H9 (cell line): ENCODE measurements at regions not wholly inside any gene's neighbourhood (a gene's known extent, or its start where the extent isn't known, plus 50 kb on each side); places are given as distances from the start of the nearest gene placed in this dataset.

ENCODE experiments used
- DNase-seq: peaks from one replicate; pipeline ENCODE4 v3.0.0-alpha.2; 2017
- H2AFZ ChIP-seq: one replicate; pipeline ENCODE4 v1.6.1; 2013; ENCODE audit warnings: mild to moderate bottlenecking, low read length, control low read depth, moderate library complexity
- H2AK5ac ChIP-seq: 2 replicates; pipeline ENCODE4 v1.6.1; 2013; ENCODE audit warnings: low read length, control low read depth, mixed read lengths; ENCODE audit not compliant: insufficient read length
- H2BK120ac ChIP-seq: one replicate; pipeline ENCODE4 v1.6.1; 2013; ENCODE audit warnings: low read depth, mild to moderate bottlenecking, low read length, control low read depth, inconsistent platforms; ENCODE audit not compliant: poor library complexity, severe bottlenecking
- H2BK12ac ChIP-seq: 2 replicates; pipeline ENCODE4 v1.6.1; 2013; ENCODE audit warnings: low read length, control low read depth, mixed read lengths, low read depth; ENCODE audit not compliant: insufficient read length
- H2BK15ac ChIP-seq: 2 replicates; pipeline ENCODE4 v1.6.1; 2013; ENCODE audit warnings: low read depth, low read length, control low read depth
- H2BK20ac ChIP-seq: one replicate; pipeline ENCODE4 v1.6.1; 2013; ENCODE audit warnings: low read depth, mild to moderate bottlenecking, low read length, control low read depth, inconsistent platforms; ENCODE audit not compliant: poor library complexity, severe bottlenecking
- H2BK5ac ChIP-seq: 2 replicates; pipeline ENCODE4 v1.6.1; 2013; ENCODE audit warnings: low read length, control low read depth, mixed read lengths; ENCODE audit not compliant: insufficient read length
- H3K14ac ChIP-seq: 2 replicates; pipeline ENCODE4 v1.6.1; 2013; ENCODE audit warnings: low read length, control low read depth; ENCODE audit not compliant: insufficient read depth
- H3K18ac ChIP-seq: 2 replicates; pipeline ENCODE4 v1.6.1; 2013; ENCODE audit warnings: low read depth, mild to moderate bottlenecking, mixed read lengths, low read length, control low read depth; ENCODE audit not compliant: insufficient read length
- H3K23ac ChIP-seq: 2 replicates; pipeline ENCODE4 v1.6.1; 2013; ENCODE audit warnings: low read length, control low read depth, mixed read lengths, low read depth; ENCODE audit not compliant: insufficient read length
- H3K23me2 ChIP-seq: 2 replicates; pipeline ENCODE4 v1.6.1; 2013; ENCODE audit warnings: low read depth, mild to moderate bottlenecking, mixed read lengths, low read length, control low read depth; ENCODE audit not compliant: insufficient read length, poor library complexity, severe bottlenecking
- H3K27ac ChIP-seq: 2 replicates; pipeline ENCODE4 v1.5.1; 2013; ENCODE audit warnings: low read length, control low read depth, mixed read lengths, low read depth; ENCODE audit not compliant: insufficient read length
- H3K27me3 ChIP-seq: 2 replicates; pipeline ENCODE4 v1.6.1; 2013; ENCODE audit warnings: low read length, control low read depth, inconsistent platforms; ENCODE audit not compliant: insufficient read depth
- H3K4ac ChIP-seq: 2 replicates; pipeline ENCODE4 v1.6.1; 2013; ENCODE audit warnings: low read depth, mild to moderate bottlenecking, control low read depth, inconsistent platforms, low read length, moderate library complexity
- H3K4me1 ChIP-seq: 2 replicates; pipeline ENCODE4 v1.6.1; 2013; ENCODE audit warnings: low read length, control low read depth, inconsistent platforms; ENCODE audit not compliant: insufficient read depth
- H3K4me2 ChIP-seq: 2 replicates; pipeline ENCODE4 v1.6.1; 2013; ENCODE audit warnings: low read length, control low read depth, mixed read lengths; ENCODE audit not compliant: insufficient read length, insufficient read depth
- H3K56ac ChIP-seq: 2 replicates; pipeline ENCODE4 v1.6.1; 2013; ENCODE audit warnings: low read depth, mild to moderate bottlenecking, mixed read lengths, low read length, control low read depth; ENCODE audit not compliant: insufficient read length
- H3K79me1 ChIP-seq: 2 replicates; pipeline ENCODE4 v1.6.1; 2013; ENCODE audit warnings: low read depth, mild to moderate bottlenecking, moderate library complexity, low read length, control low read depth, inconsistent platforms; ENCODE audit not compliant: insufficient read depth, poor library complexity, severe bottlenecking
- H3K79me2 ChIP-seq: 2 replicates; pipeline ENCODE4 v1.6.1; 2013; ENCODE audit warnings: low read length, control low read depth, inconsistent platforms; ENCODE audit not compliant: insufficient read depth
- H3K9ac ChIP-seq: 2 replicates; pipeline ENCODE4 v1.6.1; 2013; ENCODE audit warnings: low read length, control low read depth, mixed read lengths; ENCODE audit not compliant: insufficient read length; ENCODE audit errors: extremely low read depth
- H3K9me3 ChIP-seq: one replicate; pipeline ENCODE4 v1.6.1; 2013; ENCODE audit warnings: low read depth, low read length, inconsistent platforms; ENCODE audit not compliant: control insufficient read depth
- H3T11ph ChIP-seq: one replicate; pipeline ENCODE4 v1.6.1; 2013; ENCODE audit warnings: mild to moderate bottlenecking, low read length, control low read depth, inconsistent platforms
- H4K20me1 ChIP-seq: one replicate; pipeline ENCODE4 v1.6.1; 2013; ENCODE audit not compliant: control insufficient read depth, insufficient read length, insufficient read depth
- H4K5ac ChIP-seq: 2 replicates; pipeline ENCODE4 v1.6.1; 2013; ENCODE audit warnings: low read depth, mild to moderate bottlenecking, mixed read lengths, low read length, control low read depth; ENCODE audit not compliant: insufficient read length
- H4K8ac ChIP-seq: replicated peaks from 2 replicates; pipeline ENCODE4 v1.6.1; 2013; ENCODE audit warnings: low read length, control low read depth, mixed read lengths, low read depth; ENCODE audit not compliant: insufficient read length
- H4K91ac ChIP-seq: 2 replicates; pipeline ENCODE4 v1.6.1; 2013; ENCODE audit warnings: low read depth, mild to moderate bottlenecking, moderate library complexity, mixed read lengths, low read length, control low read depth; ENCODE audit not compliant: insufficient read length
- H3K27ac Mint-ChIP-seq, 3 experiments: 2 replicates in 2 of 3; 3 replicates in 1 of 3; pipeline ENCODE4 v1.8.0; 2020 to 2021; ENCODE audit warnings: mixed read lengths in 3 of 3, mild to moderate bottlenecking in 1 of 3, moderate library complexity in 1 of 3
- H3K27me3 Mint-ChIP-seq: 2 replicates; pipeline ENCODE4 v1.8.0; 2021; ENCODE audit warnings: low read depth, mild to moderate bottlenecking, moderate library complexity, mixed read lengths
- H3K36me3 Mint-ChIP-seq, 3 experiments: 2 replicates in 2 of 3; 3 replicates in 1 of 3; pipeline ENCODE4 v1.8.0; 2020 to 2021; ENCODE audit warnings: low read depth in 3 of 3, mixed read lengths in 3 of 3; ENCODE audit not compliant: insufficient read depth in 1 of 3
- H3K4me1 Mint-ChIP-seq, 2 experiments: 2 replicates each; pipeline ENCODE4 v1.8.0; 2020; ENCODE audit warnings: mixed read lengths in 2 of 2
- H3K4me3 Mint-ChIP-seq, 2 experiments: 2 replicates in 1 of 2; 3 replicates in 1 of 2; pipeline ENCODE4 v1.8.0; 2020 to 2021; ENCODE audit warnings: mild to moderate bottlenecking in 2 of 2, mixed read lengths in 2 of 2, moderate library complexity in 1 of 2
- H3K9me3 Mint-ChIP-seq, 2 experiments: 2 replicates in 1 of 2; 3 replicates in 1 of 2; pipeline ENCODE4 v1.8.0; 2020; ENCODE audit warnings: mild to moderate bottlenecking in 2 of 2, mixed read lengths in 2 of 2, moderate library complexity in 1 of 2
- CTCF ChIP-seq: fragments of 200-600 bp; sonication (generic); conservative IDR thresholded peaks from 3 replicates; pipeline ENCODE4 v1.8.0; 2021; ENCODE audit warnings: antibody characterized with exemption, mild to moderate bottlenecking

GRCh38 chr14:38567703-38568102 is 311.8 kb upstream of the CLEC14A start:
- no peaks in the 10 kb centered on the region for H3K27me3 ChIP-seq
- no peak overlapping the region for H2BK12ac ChIP-seq
- H4K91ac ChIP-seq: no peak overlapping the region
- H3K18ac ChIP-seq: no peak overlapping the region
- H3K56ac ChIP-seq: no peak overlapping the region
- H3K4ac ChIP-seq: no peak overlapping the region
- no peak overlapping the region for H2BK5ac ChIP-seq
- no peak overlapping the region for H2BK15ac ChIP-seq
- Mint-ChIP-seq H3K27me3 (peaks cover 2% of the 10 kb centered on the region; the same call in 1 of the 2 replicates), H3K4me3 (no peak overlapping the region), H3K9me3 (peaks cover 6 to 10% of the 10 kb centered on the region in 2 experiments), H3K4me1 (no peaks in the 10 kb centered on the region), H3K27ac (no peak overlapping the region), H3K36me3 (peaks cover 0 to 9% (median 0%) of the 10 kb centered on the region in 3 experiments; a peak in 2 of 7 replicates)
- no peaks in the 10 kb centered on the region for H3K4me1 ChIP-seq
- no peaks in the 10 kb centered on the region for H3K23me2 ChIP-seq
- H4K20me1 ChIP-seq: no peaks in the 10 kb centered on the region
- no peaks in the 10 kb centered on the region for H3K9me3 ChIP-seq
- no peak overlapping the region for H3K23ac ChIP-seq
- DNase-seq: no peak
- H3K4me2 ChIP-seq: no peak overlapping the region
- H4K8ac ChIP-seq: no peak overlapping the region
- H2AFZ ChIP-seq: no peak overlapping the region
- H3K14ac ChIP-seq: no peak overlapping the region
- no peaks in the 10 kb centered on the region for H3K79me1 ChIP-seq
- H3K27ac ChIP-seq: no peak overlapping the region
- H4K5ac ChIP-seq: no peak overlapping the region
- no peak overlapping the region for H2AK5ac ChIP-seq
- H3T11ph ChIP-seq: no peak overlapping the region
- H3K9ac ChIP-seq: no peak overlapping the region
- no peak overlapping the region for H2BK120ac ChIP-seq
- no peak for TF ChIP-seq CTCF
- H3K79me2 ChIP-seq: no peaks in the 10 kb centered on the region
- H2BK20ac ChIP-seq: no peak overlapping the region
